GM19035 (cell line): ENCODE measurements at regions not wholly inside any gene's neighbourhood (a gene's known extent, or its start where the extent isn't known, plus 50 kb on each side); places are given as distances from the start of the nearest gene placed in this dataset.

Experiments used
- ATAC-seq: cut with Tn5 transposase; IDR thresholded peaks from one replicate; pipeline ENCODE4 v1.9.1; 2021; ENCODE audit not compliant: unreplicated experiment

GRCh38 chr3:160129459-160130061 lies 95.7 kb upstream of the C3orf80 start:
- ATAC-seq = peak; percentile 58

GRCh38 chr3:160130071-160130470 lies 95.2 kb upstream of the C3orf80 start:
- ATAC-seq = no peak

- ATAC-seq = no peak
Measured at GRCh38 chr3:160130950-160131349, 94.3 kb upstream of the C3orf80 start.

GRCh38 chr3:160132226-160132625 lies 93.0 kb upstream of the C3orf80 start:
- no peak for ATAC-seq

GRCh38 chr3:160133757-160134156 lies 91.5 kb upstream of the C3orf80 start:
- ATAC-seq = no peak

GRCh38 chr3:160134454-160134853 lies 90.8 kb upstream of the C3orf80 start:
- ATAC-seq = no peak

GRCh38 chr3:160134964-160135363 lies 90.3 kb upstream of the C3orf80 start:
- no peak for ATAC-seq

- peak; percentile 39 for ATAC-seq
Measured at GRCh38 chr3:160135851-160136250, 89.4 kb upstream of the C3orf80 start.

GRCh38 chr3:160136421-160136820 lies 88.8 kb upstream of the C3orf80 start:
- ATAC-seq = peak; percentile 56

- no peak for ATAC-seq
Measured at GRCh38 chr3:160139291-160139690, 85.9 kb upstream of the C3orf80 start.

GRCh38 chr3:160140756-160141155 lies 84.5 kb upstream of the C3orf80 start:
- no peak for ATAC-seq

GRCh38 chr3:160141485-160142185 lies 83.6 kb upstream of the C3orf80 start:
- ATAC-seq = no peak

GRCh38 chr3:160143482-160143881 lies 81.7 kb upstream of the C3orf80 start:
- no peak for ATAC-seq

GRCh38 chr3:160150066-160150465 lies 75.2 kb upstream of the C3orf80 start:
- ATAC-seq = no peak

- no peak for ATAC-seq
Measured at GRCh38 chr3:160150525-160150924, 74.7 kb upstream of the C3orf80 start.

- no peak for ATAC-seq
Measured at GRCh38 chr3:160152638-160153037, 72.6 kb upstream of the C3orf80 start.

GRCh38 chr3:160154033-160154432 lies 71.2 kb upstream of the C3orf80 start:
- ATAC-seq = no peak

- no peak for ATAC-seq
Measured at GRCh38 chr3:160154596-160154995, 70.6 kb upstream of the C3orf80 start.

- no peak for ATAC-seq
Measured at GRCh38 chr3:160157321-160157720, 67.9 kb upstream of the C3orf80 start.

GRCh38 chr3:160159341-160159740 lies 65.9 kb upstream of the C3orf80 start:
- ATAC-seq = no peak

- no peak for ATAC-seq
Measured at GRCh38 chr3:160159806-160160205, 65.4 kb upstream of the C3orf80 start.

- ATAC-seq = no peak
Measured at GRCh38 chr3:160161921-160162320, 63.3 kb upstream of the C3orf80 start.

GRCh38 chr3:160162440-160162839 lies 62.8 kb upstream of the C3orf80 start:
- no peak for ATAC-seq
